ENCODE measurements at regions not wholly inside any gene's neighbourhood (a gene's known extent, or its start where the extent isn't known, plus 50 kb on each side); places are given as distances from the start of the nearest gene placed in this dataset.

GRCh38 chr18:34028324-34028723, 196.4 kb downstream of the NOL4 start:
- TF ChIP-seq, protein P1, sequence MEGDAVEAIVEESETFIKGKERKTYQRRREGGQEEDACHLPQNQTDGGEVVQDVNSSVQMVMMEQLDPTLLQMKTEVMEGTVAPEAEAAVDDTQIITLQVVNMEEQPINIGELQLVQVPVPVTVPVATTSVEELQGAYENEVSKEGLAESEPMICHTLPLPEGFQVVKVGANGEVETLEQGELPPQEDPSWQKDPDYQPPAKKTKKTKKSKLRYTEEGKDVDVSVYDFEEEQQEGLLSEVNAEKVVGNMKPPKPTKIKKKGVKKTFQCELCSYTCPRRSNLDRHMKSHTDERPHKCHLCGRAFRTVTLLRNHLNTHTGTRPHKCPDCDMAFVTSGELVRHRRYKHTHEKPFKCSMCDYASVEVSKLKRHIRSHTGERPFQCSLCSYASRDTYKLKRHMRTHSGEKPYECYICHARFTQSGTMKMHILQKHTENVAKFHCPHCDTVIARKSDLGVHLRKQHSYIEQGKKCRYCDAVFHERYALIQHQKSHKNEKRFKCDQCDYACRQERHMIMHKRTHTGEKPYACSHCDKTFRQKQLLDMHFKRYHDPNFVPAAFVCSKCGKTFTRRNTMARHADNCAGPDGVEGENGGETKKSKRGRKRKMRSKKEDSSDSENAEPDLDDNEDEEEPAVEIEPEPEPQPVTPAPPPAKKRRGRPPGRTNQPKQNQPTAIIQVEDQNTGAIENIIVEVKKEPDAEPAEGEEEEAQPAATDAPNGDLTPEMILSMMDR (tag by site-specific recombination; IDR thresholded peaks at IDR 0.05): no peak
- TF ChIP-seq ZNF701 (tag by site-specific recombination; IDR thresholded peaks at IDR 0.05): no peak
- TF ChIP-seq, protein P2, sequence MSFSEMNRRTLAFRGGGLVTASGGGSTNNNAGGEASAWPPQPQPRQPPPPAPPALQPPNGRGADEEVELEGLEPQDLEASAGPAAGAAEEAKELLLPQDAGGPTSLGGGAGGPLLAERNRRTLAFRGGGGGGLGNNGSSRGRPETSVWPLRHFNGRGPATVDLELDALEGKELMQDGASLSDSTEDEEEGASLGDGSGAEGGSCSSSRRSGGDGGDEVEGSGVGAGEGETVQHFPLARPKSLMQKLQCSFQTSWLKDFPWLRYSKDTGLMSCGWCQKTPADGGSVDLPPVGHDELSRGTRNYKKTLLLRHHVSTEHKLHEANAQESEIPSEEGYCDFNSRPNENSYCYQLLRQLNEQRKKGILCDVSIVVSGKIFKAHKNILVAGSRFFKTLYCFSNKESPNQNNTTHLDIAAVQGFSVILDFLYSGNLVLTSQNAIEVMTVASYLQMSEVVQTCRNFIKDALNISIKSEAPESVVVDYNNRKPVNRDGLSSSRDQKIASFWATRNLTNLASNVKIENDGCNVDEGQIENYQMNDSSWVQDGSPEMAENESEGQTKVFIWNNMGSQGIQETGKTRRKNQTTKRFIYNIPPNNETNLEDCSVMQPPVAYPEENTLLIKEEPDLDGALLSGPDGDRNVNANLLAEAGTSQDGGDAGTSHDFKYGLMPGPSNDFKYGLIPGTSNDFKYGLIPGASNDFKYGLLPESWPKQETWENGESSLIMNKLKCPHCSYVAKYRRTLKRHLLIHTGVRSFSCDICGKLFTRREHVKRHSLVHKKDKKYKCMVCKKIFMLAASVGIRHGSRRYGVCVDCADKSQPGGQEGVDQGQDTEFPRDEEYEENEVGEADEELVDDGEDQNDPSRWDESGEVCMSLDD (tag by site-specific recombination; IDR thresholded peaks at IDR 0.05): no peak
- no peak for TF ChIP-seq PRDM4 (tag by site-specific recombination; IDR thresholded peaks at IDR 0.05)
- no peak for TF ChIP-seq REPIN1 (tag by site-specific recombination; IDR thresholded peaks at IDR 0.05; ENCODE audit: low read depth)
- no peak for TF ChIP-seq PRDM10 (tag by site-specific recombination; IDR thresholded peaks at IDR 0.05)

All from HEK293 (cell line).